Stimulated activated CD4-positive, alpha-beta T cell treated with anti-CD3 and anti-CD28 coated beads, Interleukin-1b, Interleukin-23, amount 100 ng/mL, for 24 hours (primary cell): ENCODE measurements at regions not wholly inside any gene's neighbourhood (a gene's known extent, or its start where the extent isn't known, plus 50 kb on each side); places are given as distances from the start of the nearest gene placed in this dataset.

ENCODE experiments used
- DNase-seq, 4 experiments: peaks; one replicate each; pipeline ENCODE4 v3.0.0-alpha.2; 2020; ENCODE audit warnings: low read depth in 4 of 4, low spot score in 1 of 4

DNA sequence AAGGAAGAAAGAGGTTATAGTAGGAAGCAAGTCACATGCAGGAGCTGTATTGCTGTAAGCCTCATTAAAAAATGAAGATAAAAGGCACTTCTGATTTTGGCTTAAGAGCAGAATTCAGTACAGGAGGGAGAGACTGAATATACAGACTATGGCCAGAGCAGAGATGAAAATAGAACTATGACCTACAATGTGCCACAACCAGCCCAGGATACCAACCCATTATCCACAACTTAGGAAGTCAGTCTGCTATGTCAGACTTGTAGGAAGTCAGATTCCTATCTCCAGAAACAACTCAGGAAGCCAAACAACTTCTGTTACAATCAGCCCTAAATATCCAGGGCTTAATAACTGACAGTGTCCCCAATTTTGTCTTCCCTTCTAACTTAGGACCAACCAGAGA, 156.2 kb upstream of the ANKH start:
- DNase-seq, result no peak

DNA sequence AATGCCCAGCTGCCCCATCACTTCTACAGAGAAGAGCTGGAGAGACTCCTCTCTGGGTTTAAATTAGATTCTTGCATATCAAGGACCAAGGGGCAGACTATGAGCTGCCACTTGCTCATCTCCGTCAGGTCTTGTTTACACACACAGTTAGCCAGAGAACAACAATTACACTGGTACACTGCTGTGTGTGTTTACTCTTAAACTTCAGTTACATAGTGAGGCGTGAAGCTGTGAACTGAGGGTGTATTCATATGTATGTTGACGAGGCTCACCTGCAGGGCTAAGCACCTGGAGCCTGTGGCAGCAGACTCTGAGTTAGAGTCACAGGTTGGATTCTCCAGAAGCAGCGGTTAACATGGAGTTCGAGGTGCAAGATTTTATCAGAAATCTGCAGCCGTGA, 155.4 kb upstream of the ANKH start:
- DNase-seq, result no peak

GRCh38 chr5:15026011-15026893, 154.7 kb upstream of the ANKH start:
- DNase-seq, result no peak

DNA sequence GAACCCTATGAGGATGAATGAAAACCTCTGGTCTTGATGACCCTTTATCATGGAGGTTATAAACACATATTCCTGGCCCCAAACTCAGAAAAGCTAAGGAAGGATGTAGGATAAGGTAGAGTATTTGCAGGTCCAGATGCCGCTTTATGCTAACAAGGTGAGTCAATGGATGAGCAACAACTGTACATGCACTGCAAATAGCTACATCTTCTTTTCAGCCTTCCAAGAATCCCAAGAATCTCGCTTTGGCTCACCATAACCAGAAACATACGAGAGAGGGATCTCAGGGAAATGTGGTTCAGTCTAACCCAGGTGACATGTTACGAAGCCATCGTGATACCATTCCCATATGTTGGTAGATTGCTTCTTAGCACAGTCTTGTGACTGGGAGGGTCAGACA, 152.3 kb upstream of the ANKH start:
- DNase-seq, result no peak

- no peak for DNase-seq
Measured at GRCh38 chr5:15023266-15023665, 151.7 kb upstream of the ANKH start.

DNA sequence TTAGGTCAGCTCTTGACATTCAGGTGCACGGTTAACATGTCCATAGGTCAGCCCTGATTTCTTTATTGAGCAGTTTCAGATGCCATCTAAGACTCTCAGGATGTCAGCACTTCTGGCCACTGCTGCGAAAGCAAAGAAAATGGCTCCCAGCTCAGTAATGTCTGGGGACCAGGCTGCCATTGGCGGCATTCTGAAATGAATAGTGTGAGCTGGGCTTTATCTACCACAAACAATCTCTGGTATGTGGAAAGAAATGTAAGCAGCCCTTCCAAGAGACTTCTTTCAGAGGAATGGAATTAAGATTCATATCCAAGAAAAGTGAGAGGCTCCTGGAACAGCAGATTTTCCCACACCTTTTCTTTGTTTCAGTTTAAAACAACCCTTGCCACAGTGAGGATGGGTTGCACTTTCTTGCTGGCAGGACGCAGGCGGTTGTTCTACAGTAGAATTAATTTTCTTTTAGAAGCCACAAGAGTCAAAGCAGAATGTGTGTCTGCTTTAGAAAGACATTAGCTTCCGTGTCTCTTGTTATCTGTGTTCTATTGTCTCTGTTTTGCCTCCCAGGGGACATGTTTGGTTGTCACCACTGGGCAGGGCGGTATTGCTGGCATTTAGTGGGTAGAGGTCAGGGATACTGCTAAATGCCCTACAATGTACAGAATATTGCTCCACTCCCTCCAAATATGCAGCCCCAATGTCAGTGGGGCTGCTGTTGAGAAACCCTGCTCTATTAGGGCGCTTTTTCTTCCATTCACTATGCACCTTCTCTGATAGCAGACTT, 149.9 kb upstream of the ANKH start:
- no peak for DNase-seq

- DNase-seq, result no peak
Measured at GRCh38 chr5:15020736-15021135, 149.2 kb upstream of the ANKH start.

GRCh38 chr5:15014809-15015208, 143.2 kb upstream of the ANKH start:
- no peak for DNase-seq

GRCh38 chr5:15013654-15014463, 142.3 kb upstream of the ANKH start:
- DNase-seq, result no peak

DNA sequence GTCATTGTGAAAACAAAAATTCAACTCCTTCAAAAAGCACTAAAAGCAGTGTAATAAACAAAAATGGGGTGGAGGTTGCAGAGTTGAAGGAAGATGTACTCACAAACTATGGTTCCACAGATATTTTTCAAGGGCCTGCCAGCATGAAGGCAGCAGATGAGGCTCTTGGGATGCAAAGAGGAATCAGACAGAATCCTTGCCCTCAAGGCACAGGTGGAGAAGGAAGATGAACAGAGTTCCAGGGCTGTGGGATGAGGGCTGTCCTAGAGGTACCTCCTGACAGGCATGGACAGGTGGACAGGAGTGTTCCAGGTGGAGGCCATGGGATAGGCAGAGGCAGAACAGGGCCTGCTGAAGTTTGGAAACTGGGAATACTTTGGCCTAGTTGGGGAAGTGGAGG, 140.5 kb upstream of the ANKH start:
- no peak for DNase-seq

GRCh38 chr5:15010936-15011335, 139.4 kb upstream of the ANKH start:
- DNase-seq, result no peak

DNA sequence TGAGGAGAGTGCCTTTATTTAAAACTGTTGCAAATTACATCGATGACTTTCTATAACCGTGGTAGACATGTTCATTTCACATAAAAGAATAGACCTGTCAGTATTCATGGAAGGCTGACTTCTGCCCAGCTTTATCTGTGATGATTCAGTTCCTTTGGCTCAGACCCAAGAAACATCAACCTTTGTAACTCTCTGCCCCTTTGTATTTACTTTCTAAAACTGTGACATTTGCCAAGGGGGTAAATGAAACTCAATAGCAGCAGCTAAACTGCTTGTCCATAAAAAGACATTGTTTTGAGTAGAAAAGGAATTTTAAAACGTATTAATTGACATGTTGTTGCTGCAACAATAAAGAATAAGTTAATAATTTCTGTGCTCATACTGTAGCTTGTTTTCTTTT, 137.8 kb upstream of the ANKH start:
- no peak for DNase-seq

DNA sequence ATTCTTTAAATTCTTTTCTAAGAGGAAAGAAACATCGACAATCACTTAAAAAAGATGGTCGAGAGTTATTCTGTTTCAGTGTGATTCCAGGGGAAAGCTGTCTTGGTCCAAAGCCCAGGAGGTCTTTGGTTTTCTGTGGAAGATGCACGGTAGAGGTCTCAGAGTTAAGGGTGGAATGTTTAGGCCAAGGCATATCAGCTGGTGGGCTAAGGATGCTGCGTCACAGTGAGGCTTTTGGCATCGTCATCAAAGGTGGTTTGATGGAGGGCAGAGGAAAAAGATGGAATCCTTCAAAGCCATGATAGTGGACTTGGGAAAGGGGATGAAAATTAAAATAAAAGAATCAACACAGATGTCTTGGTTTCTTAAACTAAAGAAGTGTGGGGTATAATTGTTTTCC, 137.3 kb upstream of the ANKH start:
- DNase-seq, result no peak

DNA sequence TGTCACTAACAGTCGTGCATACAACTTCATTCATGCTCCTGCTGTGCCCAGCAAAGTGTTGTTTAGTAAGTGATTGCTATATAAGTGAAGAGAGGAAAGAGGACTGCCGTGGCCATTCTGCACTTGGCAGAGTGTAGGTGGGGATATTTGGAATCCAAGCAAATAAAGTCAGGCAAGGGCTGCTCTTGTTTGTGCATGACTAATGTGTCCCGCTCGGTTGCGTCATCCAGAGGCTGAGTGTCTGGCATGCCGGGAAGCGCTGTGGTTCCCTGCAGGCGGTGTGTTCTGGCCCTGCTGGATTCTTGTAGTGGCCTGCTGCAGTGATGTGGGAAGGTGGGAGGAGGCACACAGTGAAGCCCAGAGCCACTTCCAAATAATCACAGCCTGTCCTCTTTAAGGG, 136.9 kb upstream of the ANKH start:
- DNase-seq, result no peak

- DNase-seq, result no peak
Measured at GRCh38 chr5:15007646-15008045, 136.1 kb upstream of the ANKH start.

- DNase-seq, result no peak
Measured at GRCh38 chr5:15004506-15004905, 132.9 kb upstream of the ANKH start.

DNA sequence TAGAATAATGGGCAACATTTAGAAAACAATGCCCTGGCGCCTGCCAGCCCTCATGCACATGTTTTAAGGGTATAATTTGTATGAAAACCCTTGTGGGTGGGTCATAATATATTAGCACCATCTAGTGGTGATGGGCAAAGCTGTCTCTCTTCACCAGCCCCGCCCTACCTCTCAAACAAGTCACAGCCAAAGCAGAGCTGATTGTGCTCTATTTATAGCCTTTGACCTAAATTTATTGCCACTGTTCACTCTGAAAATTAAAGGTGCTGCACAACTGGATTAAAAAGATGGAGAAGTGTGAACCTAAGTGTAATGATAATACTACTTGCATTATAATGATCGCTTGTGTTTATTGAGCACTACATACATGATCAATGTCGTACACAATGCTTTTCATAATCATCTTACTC, 131.9 kb upstream of the ANKH start:
- peak in 3 of 4 experiments; percentile 17 to 33 (median 21) for DNase-seq

DNA sequence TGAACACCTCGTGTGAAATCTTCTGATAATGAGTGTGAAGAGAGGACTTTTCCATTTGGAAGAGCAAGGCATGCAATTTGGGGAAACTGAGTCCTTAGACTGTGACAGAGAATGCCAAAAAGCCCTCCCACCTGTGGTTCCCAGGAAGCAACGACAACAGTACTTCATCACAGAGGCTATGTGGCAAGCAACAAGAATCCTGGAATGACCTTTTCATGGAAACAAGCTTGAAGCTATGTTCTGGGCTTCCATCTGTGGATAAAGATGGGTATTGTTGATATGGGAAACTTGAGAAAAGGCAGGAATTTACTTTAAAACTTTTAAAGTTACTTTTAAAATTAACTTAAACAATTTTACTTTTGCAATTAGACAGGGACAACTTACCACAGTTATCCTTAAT, 131.2 kb upstream of the ANKH start:
- no peak for DNase-seq

DNA sequence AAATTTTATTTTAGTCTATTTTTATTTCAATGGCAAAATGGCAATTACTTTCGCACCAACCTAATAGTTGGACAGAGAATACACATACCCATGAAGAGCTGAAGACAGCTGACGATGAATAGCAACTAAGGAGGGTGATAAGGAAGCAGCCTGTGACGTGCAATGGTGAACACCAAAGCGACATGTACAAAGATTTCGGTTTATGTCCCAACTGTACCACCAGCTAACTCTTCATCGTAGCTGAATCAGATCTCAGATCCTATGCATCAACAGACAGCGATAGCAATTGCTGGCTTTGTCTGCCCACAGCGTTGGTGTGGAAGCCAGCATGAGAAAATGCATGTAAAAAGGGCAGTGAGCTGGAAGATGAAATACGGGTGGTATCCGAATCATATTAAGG, 130.6 kb upstream of the ANKH start:
- no peak for DNase-seq

DNA sequence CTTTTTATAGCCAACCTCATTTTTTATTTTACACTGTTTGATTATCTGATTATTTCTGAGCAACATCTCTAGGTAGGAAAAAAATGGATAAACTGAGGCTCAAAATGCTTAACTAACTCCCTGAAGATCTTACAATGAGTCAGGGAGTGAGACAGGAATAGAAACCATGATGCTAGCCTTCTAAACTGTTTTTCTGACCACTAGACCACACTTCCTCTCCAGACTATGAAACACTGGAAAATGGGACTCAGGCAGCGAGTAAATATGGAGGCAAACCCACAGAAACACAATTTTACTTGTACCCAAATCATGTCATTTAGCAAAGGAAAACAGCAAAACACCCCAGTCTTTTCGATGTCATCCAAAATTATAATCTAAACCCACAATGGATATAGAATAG, 129.9 kb upstream of the ANKH start:
- no peak for DNase-seq

DNA sequence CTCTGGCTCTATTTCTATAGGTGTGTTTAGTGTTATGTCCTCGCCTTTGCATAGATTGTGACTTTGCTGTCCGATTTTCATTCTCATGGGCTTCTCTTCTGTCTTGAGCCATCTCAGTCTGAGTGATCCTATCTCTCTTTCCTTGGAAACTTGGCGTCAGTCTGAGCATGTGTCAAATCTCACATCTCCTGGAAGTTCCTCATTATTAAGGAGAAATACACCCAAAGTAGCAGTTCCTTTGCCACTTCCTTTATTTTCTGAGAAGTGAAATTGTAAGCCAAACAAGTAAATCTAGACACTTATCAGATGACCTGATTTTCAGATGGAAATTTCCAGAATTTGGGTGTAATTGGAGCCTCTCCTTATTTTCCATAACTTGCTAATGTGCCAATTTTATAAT, 126.9 kb upstream of the ANKH start:
- no peak for DNase-seq

DNA sequence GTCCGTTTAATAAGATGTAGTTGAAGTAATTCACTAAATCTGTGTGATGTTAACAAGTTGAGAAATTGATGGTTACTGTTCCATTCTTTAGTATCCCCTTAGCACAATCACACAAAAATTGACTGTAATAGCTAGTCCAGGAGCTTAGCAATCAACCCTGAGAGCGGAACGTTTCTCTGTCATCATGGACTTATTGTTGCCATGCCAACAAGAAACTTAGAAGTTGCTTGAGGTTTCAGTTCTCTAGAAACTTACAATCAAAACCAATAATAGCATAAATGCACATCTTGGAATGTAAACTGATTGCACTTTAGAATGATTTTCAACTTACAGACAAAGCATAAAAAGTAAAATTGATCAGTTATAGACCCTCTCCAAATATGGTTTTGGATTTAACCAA, 125.4 kb upstream of the ANKH start:
- DNase-seq, result no peak
